Heart right ventricle (tissue), 16 donors: ENCODE measurements at regions not wholly inside any gene's neighbourhood (a gene's known extent, or its start where the extent isn't known, plus 50 kb on each side); places are given as distances from the start of the nearest gene placed in this dataset.

Source experiments
- ATAC-seq, 8 donors: fragments of 200-7000 bp; cut with Tn5 transposase; one replicate each; pipeline ENCODE4 v1.9.1; 2020; ENCODE audit warnings: mild to moderate bottlenecking in 8 of 8, moderate library complexity in 8 of 8, moderate number of reproducible peaks in 1 of 8
- DNase-seq, 2 donors: peaks; one replicate each; pipeline ENCODE4 v3.0.0-alpha.2; 2020
- H3K27ac ChIP-seq, 10 donors: fragments of 200-600 bp; sonication (generic) in 2 of 10; one replicate each; pipeline versions ENCODE4 v1.5.0 to v1.8.0; 2020 to 2022; ENCODE audit warnings: mild to moderate bottlenecking in 3 of 10
- H3K27me3 ChIP-seq, 7 donors: fragments of 200-600 bp; one replicate each; pipeline ENCODE4 v1.8.0; 2021 to 2022; ENCODE audit warnings: mild to moderate bottlenecking in 2 of 7
- H3K36me3 ChIP-seq, 9 donors: fragments of 200-600 bp; sonication (generic) in 1 of 9; one replicate each; pipeline versions ENCODE4 v1.5.0 to v1.8.0; 2020 to 2022; ENCODE audit warnings: mild to moderate bottlenecking in 2 of 9
- H3K4me1 ChIP-seq, 9 donors: fragments of 200-600 bp; sonication (generic) in 1 of 9; one replicate each; pipeline versions ENCODE4 v1.5.0 to v1.8.0; 2020 to 2022; ENCODE audit warnings: mild to moderate bottlenecking in 4 of 9
- H3K4me3 ChIP-seq, 10 donors: fragments of 200-600 bp; sonication (generic) in 2 of 10; one replicate each; pipeline versions ENCODE4 v1.5.0 to v1.8.0; 2020 to 2022; ENCODE audit warnings: mild to moderate bottlenecking in 7 of 10, moderate library complexity in 2 of 10
- H3K9me3 ChIP-seq, 11 donors: fragments of 200-600 bp in 10 of 11; sonication (generic) in 2 of 11; one replicate each; pipeline versions ENCODE4 v1.5.0 to v1.8.0; 2013 to 2022; ENCODE audit warnings: mild to moderate bottlenecking in 2 of 11, control low read depth in 1 of 11, moderate library complexity in 1 of 11
- WGBS, 2 donors: extraction: QIAGEN DNeasy Blood & Tissue Kit; methylation state at CpG; one replicate each; pipeline ENCODE4 v1.1.7; 2013; ENCODE audit warnings: inconsistent platforms in 1 of 2; 5-methylcytosine and 5-hydroxymethylcytosine counted together
- intact Hi-C, 10 donors: fragments of 100-400 bp; cut with DNase I; formaldehyde crosslinking; loops; one replicate each; pipeline versions ENCODE4 v1.11.1 to v1.14.2; 2022
- TF ChIP-seq, protein P1 (sequence below), 9 donors: fragments of 200-600 bp; sonication (generic) in 2 of 9; IDR thresholded peaks; one replicate each; pipeline versions ENCODE4 v1.5.0 to v1.8.0; 2021 to 2022; ENCODE audit warnings: antibody characterized with exemption in 9 of 9, mild to moderate bottlenecking in 5 of 9, moderate library complexity in 1 of 9
- donor health status: Arrhythmogenic right ventricular cardiomyopathy.
- donor health status: ischemic (EF 13 %, LVEDD 7.1; RV severe dilation, severe dysfunction).
- donor health status: healthy with polysubstance abuse.
- donor health status: DM: no; HTN: yes; CAD: no.
- donor health status: DM: no; HTN: no; CAD: no.
- donor health status: ischemic (EF 25% LVEDD 6.9; RV normal size, moderate dysfunction).
- donor health status: ischemic (EF 25% LVEDD 5.7; RV mildly dilated, moderate dysfunction).
- donor health status: healthy.
- donor health status: DM: yes; HTN: yes; CAD: no.
- donor health status: Ischemic cardiomyopathy.
- donor health status: ischemic (EF 35%, LVEDD 5.7; RV mildly dilated, moderate dysfunction).
- donor health status: nonischemic (EF 11% LVEDD 7.7; RV severe dilation, severe dysfunction).
- donor health status: DM: yes; HTN: yes; CAD: no.
- donor health status: PGD.
- donor health status: ischemic (EF 29% LVEDD 5.4; RV normal size, mild dysfunction).
- donor health status: nonischemic (EF 23%, LVEDD 6.1; RV moderate dilation, normal function).

DNA sequence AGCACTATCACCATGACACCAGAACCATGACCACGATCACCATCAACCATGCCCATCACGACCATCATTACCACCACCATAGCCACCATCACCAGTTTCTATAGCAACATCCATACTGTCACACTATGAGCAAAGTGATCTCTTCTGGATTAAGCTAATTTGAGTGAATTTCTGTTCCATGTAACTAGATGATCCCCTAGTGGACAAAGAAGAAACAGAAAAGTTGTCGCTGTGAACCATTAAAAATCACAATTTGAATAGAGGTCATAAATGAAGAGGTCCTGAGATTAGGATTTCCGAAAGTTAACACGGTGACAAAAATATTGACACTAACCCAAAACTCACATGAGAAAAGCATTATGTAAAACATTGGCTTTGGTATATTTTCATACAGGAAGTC is 77.6 kb downstream of the CLRN3 start:
- no peak overlapping the region for H3K27ac ChIP-seq
- H3K4me1 ChIP-seq: no peaks in the 10 kb centered on the region
- H3K4me3 ChIP-seq: no peak overlapping the region
- no peaks in the 10 kb centered on the region for H3K36me3 ChIP-seq
- 75 to 76% methylated on average over 5 of the region's 5 CpGs for WGBS, 2 donors
- DNase-seq (no peak), ATAC-seq (no peak)
- TF ChIP-seq, protein P1, sequence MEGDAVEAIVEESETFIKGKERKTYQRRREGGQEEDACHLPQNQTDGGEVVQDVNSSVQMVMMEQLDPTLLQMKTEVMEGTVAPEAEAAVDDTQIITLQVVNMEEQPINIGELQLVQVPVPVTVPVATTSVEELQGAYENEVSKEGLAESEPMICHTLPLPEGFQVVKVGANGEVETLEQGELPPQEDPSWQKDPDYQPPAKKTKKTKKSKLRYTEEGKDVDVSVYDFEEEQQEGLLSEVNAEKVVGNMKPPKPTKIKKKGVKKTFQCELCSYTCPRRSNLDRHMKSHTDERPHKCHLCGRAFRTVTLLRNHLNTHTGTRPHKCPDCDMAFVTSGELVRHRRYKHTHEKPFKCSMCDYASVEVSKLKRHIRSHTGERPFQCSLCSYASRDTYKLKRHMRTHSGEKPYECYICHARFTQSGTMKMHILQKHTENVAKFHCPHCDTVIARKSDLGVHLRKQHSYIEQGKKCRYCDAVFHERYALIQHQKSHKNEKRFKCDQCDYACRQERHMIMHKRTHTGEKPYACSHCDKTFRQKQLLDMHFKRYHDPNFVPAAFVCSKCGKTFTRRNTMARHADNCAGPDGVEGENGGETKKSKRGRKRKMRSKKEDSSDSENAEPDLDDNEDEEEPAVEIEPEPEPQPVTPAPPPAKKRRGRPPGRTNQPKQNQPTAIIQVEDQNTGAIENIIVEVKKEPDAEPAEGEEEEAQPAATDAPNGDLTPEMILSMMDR (IDR thresholded peaks at IDR 0.05): peak in 5 of 9 donors; percentile 5 to 35 (median 26)
- H3K27me3 ChIP-seq: peaks cover 0 to 14% (median 0%) of the 10 kb centered on the region in 7 donors
- no peaks in the 10 kb centered on the region for H3K9me3 ChIP-seq
- intact Hi-C loops: no loop called here

DNA sequence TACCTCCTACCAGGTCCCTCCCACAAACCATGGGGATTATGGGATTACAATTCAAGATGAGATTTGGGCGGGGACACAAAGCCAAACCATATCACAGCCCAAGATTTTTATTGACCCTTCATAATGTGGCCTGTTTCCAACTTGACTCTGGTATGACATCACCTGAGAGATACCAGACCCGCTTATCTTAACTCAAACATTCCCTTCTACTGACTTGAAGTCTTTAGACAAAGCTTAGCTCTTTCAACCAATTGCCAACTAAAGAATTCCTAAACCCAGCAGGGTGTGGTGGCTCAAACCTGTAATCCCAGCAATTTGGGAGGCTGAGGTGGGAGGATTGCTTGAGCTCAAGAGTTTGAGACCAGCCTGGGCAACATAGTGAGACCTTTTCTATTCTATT is 67.9 kb downstream of the CLRN3 start:
- Histone ChIP-seq H3K4me3 (no peak overlapping the region), H3K27me3 (no peaks in the 10 kb centered on the region), H3K27ac (no peak overlapping the region), H3K36me3 (no peaks in the 10 kb centered on the region), H3K9me3 (peaks cover 0 to 18% (median 11%) of the 10 kb centered on the region in 11 donors), H3K4me1 (peaks cover 0 to 6% (median 0%) of the 10 kb centered on the region in 9 donors)
- TF ChIP-seq, protein P1 (IDR thresholded peaks at IDR 0.05): no peak
- DNase-seq: no peak
- no peak for ATAC-seq
- intact Hi-C loops: no loop called here
- WGBS, 2 donors: 88% methylated on average over 2 of the region's 2 CpGs

DNA sequence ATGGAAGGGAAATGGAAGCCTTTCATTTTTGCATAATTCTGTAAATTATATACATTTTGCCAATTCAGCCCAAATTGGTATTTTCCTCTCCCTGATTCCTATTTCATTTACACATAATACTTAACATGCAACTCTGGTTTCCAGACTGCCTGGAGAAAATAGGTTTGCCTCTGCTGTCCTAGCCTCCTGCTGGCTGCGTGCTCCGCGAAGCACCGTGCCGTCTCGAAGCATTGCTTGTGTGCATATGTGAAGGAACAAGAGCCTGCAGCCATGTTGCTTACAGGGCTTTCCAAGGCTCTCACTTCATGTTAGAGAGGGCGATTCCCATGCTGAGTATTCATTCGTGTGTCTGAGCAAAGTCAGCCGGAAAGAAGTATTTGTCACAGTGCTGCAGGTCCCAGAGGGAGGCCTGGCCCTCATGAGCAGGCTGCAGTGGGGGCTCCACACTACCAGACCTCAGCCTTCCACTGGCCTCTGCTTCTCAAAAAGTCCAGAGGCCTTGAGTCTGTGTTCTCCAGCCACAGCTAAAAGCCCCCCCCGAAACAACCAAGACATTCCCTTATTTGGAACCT is 66.5 kb downstream of the CLRN3 start:
- Histone ChIP-seq H3K9me3 (peaks cover 0 to 18% (median 11%) of the 10 kb centered on the region in 11 donors), H3K36me3 (no peaks in the 10 kb centered on the region), H3K4me3 (no peak overlapping the region), H3K27me3 (no peaks in the 10 kb centered on the region), H3K4me1 (peaks cover 0 to 6% (median 0%) of the 10 kb centered on the region in 9 donors), H3K27ac (no peak overlapping the region)
- TF ChIP-seq, protein P1 (IDR thresholded peaks at IDR 0.05): no peak
- DNase-seq (no peak), ATAC-seq (no peak)
- 76 to 80% methylated on average over 10 of the region's 10 CpGs for WGBS, 2 donors
- intact Hi-C loops: no loop called here

DNA sequence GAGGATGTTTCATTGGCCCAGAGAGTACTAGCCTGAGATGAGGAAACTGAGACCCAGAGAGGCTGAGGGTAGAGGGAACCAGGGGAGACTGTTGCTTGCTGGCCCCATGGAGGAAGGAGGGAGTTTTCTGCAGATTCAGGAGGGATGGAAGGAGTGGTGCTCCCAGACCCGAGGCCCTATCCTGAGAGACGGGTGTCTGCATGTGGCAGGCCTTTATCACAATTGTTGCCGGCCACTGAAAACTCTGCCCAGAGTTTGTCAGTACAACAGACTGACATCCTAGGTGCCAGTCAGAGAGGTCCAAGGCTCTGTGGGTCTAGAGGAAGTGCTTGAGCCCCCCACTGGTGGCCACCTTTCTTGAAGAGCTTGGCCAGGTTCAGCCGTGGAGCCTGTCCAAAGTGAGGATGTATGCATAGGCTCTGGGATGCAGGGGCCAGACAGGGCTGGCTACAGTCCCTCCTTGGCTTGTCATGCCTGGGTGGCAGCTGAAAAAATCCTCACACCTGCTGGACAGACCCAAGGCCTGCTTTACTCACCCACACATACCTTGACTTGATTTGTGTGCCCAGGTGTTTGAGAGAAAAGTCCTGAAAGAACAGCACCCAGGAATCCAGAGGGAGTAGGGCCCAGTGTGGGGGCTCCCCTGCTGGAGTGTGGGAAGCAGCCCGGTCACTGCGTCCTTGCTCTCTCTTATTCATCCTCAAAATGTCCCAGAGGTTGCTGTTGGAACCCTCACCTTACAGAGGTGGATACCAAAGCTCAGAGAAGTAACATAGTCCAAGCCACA is 65.2 kb downstream of the CLRN3 start:
- Histone ChIP-seq H3K4me1 (peaks cover 0 to 6% (median 0%) of the 10 kb centered on the region in 9 donors), H3K27ac (no peak overlapping the region), H3K9me3 (peaks cover 0 to 9% (median 4%) of the 10 kb centered on the region in 11 donors), H3K36me3 (no peaks in the 10 kb centered on the region), H3K27me3 (peaks cover 0 to 4% (median 0%) of the 10 kb centered on the region in 7 donors), H3K4me3 (no peak overlapping the region)
- TF ChIP-seq, protein P1 (IDR thresholded peaks at IDR 0.05): no peak
- DNase-seq: no peak
- intact Hi-C loops: no loop called here
- no peak for ATAC-seq
- WGBS, 2 donors: 67% methylated on average over 6 of the region's 6 CpGs
